ES-I3 (cell line): ENCODE measurements at regions not wholly inside any gene's neighbourhood (a gene's known extent, or its start where the extent isn't known, plus 50 kb on each side); places are given as distances from the start of the nearest gene placed in this dataset.

Source experiments
- H3K36me3 ChIP-seq: 2 replicates; pipeline ENCODE4 v1.6.1; 2013; ENCODE audit warnings: mild to moderate bottlenecking, low read length, control low read depth, moderate library complexity; ENCODE audit not compliant: insufficient read depth
- H3K4me1 ChIP-seq: 2 replicates; pipeline ENCODE4 v1.6.1; 2013; ENCODE audit warnings: mild to moderate bottlenecking, control low read depth, low read length; ENCODE audit not compliant: insufficient read depth
- H3K9ac ChIP-seq: 2 replicates; pipeline ENCODE4 v1.6.1; 2013; ENCODE audit warnings: low read depth, mild to moderate bottlenecking, low read length, moderate library complexity
- H3K9me3 ChIP-seq: 2 replicates; pipeline ENCODE4 v1.6.1; 2013; ENCODE audit warnings: mild to moderate bottlenecking, low read length, moderate library complexity; ENCODE audit not compliant: control insufficient read depth, insufficient read depth

- H3K4me1 ChIP-seq, result no peaks in the 10 kb centered on the region
- no peaks in the 10 kb centered on the region; the same call in 1 of the 2 replicates for H3K9me3 ChIP-seq
- no peaks in the 10 kb centered on the region for H3K36me3 ChIP-seq
- no peak overlapping the region for H3K9ac ChIP-seq
Measured at GRCh38 chr10:78570633-78571235, 498.0 kb upstream of the ZMIZ1 start.

GRCh38 chr10:78571286-78571685 is 497.5 kb upstream of the ZMIZ1 start:
- no peaks in the 10 kb centered on the region for H3K4me1 ChIP-seq
- H3K9me3 ChIP-seq, result no peaks in the 10 kb centered on the region; the same call in 1 of the 2 replicates
- H3K36me3 ChIP-seq, result no peaks in the 10 kb centered on the region
- no peak overlapping the region for H3K9ac ChIP-seq

DNA sequence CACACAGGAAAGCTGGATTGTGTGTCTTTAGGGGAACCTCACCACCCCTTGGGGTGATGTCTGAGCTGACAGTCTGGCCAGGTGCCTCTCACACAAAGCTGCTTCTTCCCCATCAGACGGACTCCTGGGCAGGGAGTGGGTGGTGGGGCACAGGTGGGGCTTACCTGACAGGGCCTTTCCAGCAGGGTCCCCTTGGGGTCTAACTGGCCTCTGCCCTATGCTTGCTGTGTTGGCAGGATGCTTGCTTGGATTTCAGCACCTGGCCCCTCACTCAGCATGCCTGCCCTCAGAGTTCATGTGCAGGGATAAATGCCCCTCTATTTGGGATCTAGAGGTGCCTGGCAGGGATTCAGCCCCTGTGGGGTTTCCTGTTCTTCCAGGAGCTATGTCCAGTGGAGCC is 496.9 kb upstream of the ZMIZ1 start:
- no peak overlapping the region for H3K9ac ChIP-seq
- H3K9me3 ChIP-seq, result no peaks in the 10 kb centered on the region; the same call in 1 of the 2 replicates
- H3K4me1 ChIP-seq, result no peaks in the 10 kb centered on the region
- H3K36me3 ChIP-seq, result no peaks in the 10 kb centered on the region

- H3K9ac ChIP-seq, result no peak overlapping the region
- H3K36me3 ChIP-seq, result no peaks in the 10 kb centered on the region
- H3K9me3 ChIP-seq, result no peaks in the 10 kb centered on the region; the same call in 1 of the 2 replicates
- no peaks in the 10 kb centered on the region for H3K4me1 ChIP-seq
Measured at GRCh38 chr10:78572565-78572964, 496.2 kb upstream of the ZMIZ1 start.

- Histone ChIP-seq H3K9ac (no peak overlapping the region), H3K9me3 (no peaks in the 10 kb centered on the region; the same call in 1 of the 2 replicates), H3K36me3 (no peaks in the 10 kb centered on the region), H3K4me1 (no peaks in the 10 kb centered on the region)
Measured at GRCh38 chr10:78574547-78574946, 494.2 kb upstream of the ZMIZ1 start.

- H3K36me3 ChIP-seq, result no peaks in the 10 kb centered on the region
- H3K9me3 ChIP-seq, result no peaks in the 10 kb centered on the region; the same call in 1 of the 2 replicates
- H3K4me1 ChIP-seq, result no peaks in the 10 kb centered on the region
- no peak overlapping the region for H3K9ac ChIP-seq
Measured at GRCh38 chr10:78575400-78575799, 493.4 kb upstream of the ZMIZ1 start.

- no peaks in the 10 kb centered on the region for H3K36me3 ChIP-seq
- no peaks in the 10 kb centered on the region for H3K4me1 ChIP-seq
- no peak overlapping the region for H3K9ac ChIP-seq
- no peaks in the 10 kb centered on the region; the same call in 1 of the 2 replicates for H3K9me3 ChIP-seq
Measured at GRCh38 chr10:78576276-78576675, 492.5 kb upstream of the ZMIZ1 start.

GRCh38 chr10:78577712-78578111 is 491.1 kb upstream of the ZMIZ1 start:
- Histone ChIP-seq H3K9ac (no peak overlapping the region), H3K36me3 (no peaks in the 10 kb centered on the region), H3K4me1 (no peaks in the 10 kb centered on the region), H3K9me3 (no peaks in the 10 kb centered on the region)

- Histone ChIP-seq H3K36me3 (no peaks in the 10 kb centered on the region), H3K9ac (no peak overlapping the region), H3K4me1 (no peaks in the 10 kb centered on the region), H3K9me3 (no peaks in the 10 kb centered on the region)
Measured at GRCh38 chr10:78578929-78579328, 489.8 kb upstream of the ZMIZ1 start.

DNA sequence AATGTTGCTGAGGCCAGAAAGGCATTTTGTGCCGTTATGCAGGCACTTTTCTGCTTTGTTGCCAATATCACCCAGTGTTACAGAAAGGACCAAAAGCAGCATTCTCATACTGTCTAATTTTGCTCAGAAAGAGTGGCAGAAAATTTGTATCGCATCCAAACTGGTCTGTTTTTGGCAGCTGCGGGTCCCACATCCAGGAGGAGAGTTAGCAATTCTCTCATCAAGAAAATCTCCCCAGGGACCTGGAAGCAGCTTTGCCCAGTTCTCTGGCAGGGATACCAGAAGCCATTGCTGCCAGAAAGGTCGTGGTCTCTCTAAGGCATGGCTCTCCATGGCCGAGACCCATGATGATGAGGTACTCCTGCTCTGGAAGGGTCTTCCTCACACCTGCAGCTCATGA is 489.2 kb upstream of the ZMIZ1 start:
- H3K9ac ChIP-seq, result no peak overlapping the region
- no peaks in the 10 kb centered on the region for H3K4me1 ChIP-seq
- H3K36me3 ChIP-seq, result no peaks in the 10 kb centered on the region
- H3K9me3 ChIP-seq, result no peaks in the 10 kb centered on the region

DNA sequence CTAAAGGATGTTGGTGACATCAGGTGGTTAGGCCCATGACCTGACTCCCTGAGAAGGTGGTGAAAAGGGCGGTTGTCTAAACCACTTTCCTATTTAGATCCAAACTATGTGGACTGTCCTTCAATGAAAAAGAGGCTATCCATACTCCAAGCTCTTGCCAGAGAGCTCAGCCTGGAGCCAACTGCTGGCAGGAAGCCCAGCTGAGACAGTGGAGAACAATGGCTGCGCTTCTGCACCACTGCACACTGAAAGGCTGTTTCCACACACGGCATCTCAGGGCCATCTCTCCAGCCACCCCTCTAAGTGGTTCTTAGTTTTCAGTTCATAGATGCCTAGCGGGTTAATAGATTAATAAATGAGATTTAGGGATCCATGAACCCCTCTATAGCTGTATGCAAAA is 488.8 kb upstream of the ZMIZ1 start:
- H3K36me3 ChIP-seq, result no peaks in the 10 kb centered on the region
- H3K4me1 ChIP-seq, result no peaks in the 10 kb centered on the region
- no peak overlapping the region for H3K9ac ChIP-seq
- no peaks in the 10 kb centered on the region for H3K9me3 ChIP-seq

- Histone ChIP-seq H3K4me1 (no peaks in the 10 kb centered on the region), H3K9me3 (no peaks in the 10 kb centered on the region), H3K9ac (no peak overlapping the region), H3K36me3 (no peaks in the 10 kb centered on the region)
Measured at GRCh38 chr10:78581133-78581694, 487.6 kb upstream of the ZMIZ1 start.

GRCh38 chr10:78582540-78582939 is 486.2 kb upstream of the ZMIZ1 start:
- Histone ChIP-seq H3K4me1 (no peaks in the 10 kb centered on the region), H3K36me3 (no peaks in the 10 kb centered on the region), H3K9ac (no peak overlapping the region), H3K9me3 (no peaks in the 10 kb centered on the region)

GRCh38 chr10:78584266-78584665 is 484.5 kb upstream of the ZMIZ1 start:
- H3K36me3 ChIP-seq, result no peaks in the 10 kb centered on the region
- H3K4me1 ChIP-seq, result no peaks in the 10 kb centered on the region
- no peaks in the 10 kb centered on the region for H3K9me3 ChIP-seq
- H3K9ac ChIP-seq, result no peak overlapping the region

GRCh38 chr10:78584681-78585080 is 484.1 kb upstream of the ZMIZ1 start:
- Histone ChIP-seq H3K9ac (no peak overlapping the region), H3K36me3 (no peaks in the 10 kb centered on the region), H3K9me3 (no peaks in the 10 kb centered on the region), H3K4me1 (no peaks in the 10 kb centered on the region)
